ENCODE measurements at regions not wholly inside any gene's neighbourhood (a gene's known extent, or its start where the extent isn't known, plus 50 kb on each side); places are given as distances from the start of the nearest gene placed in this dataset.

DNA sequence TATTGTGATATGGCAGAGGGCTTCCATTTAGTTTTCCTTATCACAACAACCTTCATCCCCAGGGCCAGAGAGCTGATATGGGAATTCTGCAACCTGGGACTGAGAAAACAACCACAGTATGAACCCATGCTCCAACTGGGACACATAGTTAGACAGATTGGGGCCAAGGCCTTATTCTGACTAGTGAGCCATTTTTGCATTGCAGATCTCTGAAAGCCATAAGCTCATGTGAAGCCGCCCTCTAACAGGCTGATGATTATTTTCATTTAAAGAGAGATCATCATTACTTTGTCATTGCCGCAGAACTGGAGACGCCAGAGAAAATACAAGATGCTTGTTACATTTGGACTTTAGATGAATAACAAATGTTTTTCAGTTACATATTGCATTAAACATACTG, 791.7 kb upstream of the POM121L12 start:
- no peak for DNase-seq

DNA sequence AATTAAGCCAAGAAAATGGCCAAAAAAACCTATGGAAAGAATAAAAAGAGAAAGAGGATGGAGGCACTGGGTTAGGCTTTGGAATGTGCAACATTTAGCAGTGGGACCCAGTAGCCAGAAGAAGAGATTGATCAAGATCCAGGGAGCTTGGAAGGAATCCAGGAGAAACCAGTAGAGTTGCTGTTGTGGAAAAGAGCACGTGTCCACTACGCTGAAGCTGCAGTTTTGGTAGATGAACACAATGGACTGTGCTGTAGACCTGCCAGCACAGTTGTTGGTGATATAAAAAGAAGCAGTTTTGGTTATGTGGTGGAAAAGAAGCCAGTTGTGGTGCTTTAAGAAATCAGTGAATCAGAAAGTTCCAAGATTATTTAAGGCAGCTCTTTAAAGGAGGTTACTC, 802.2 kb upstream of the POM121L12 start:
- no peak for DNase-seq

DNA sequence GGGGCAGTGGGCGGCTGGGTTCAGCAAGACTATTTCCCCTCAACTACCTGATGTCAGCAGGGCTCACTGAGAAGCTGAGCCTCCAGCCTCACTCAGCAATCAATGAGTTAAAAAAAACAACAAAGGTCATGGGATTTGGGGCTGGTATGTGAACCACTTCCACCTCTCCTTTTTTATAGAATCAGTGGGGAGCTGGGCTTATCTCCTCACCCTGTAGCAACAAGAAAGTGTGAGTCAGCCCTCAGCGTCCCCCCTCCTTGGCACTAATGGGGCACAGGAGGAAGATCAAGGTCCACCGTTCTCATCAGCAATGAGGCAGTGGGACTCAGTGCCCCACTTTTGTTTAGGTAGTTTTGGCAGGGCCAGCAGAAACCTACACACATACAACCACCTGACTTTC, 823.5 kb upstream of the POM121L12 start:
- DNase-seq: no peak

DNA sequence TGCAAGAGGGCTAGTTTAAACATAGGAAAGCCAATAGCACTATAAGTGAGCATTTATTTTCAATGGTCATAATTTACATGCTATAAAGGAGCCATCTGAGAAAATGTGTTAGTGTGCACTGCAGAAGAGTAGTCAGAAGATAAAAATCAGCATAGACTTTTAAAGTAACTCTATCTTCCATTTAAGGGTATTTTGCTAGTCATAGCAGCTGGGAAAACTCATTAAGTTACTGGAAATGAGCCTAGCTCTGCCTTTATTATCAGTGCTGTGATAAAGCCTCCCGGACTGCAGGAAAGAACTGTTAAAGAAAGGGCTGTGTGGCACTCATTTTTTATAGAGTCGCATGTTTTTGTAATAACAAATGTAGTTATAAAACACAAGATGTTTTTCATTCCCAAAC, 825.8 kb upstream of the POM121L12 start:
- DNase-seq: no peak

DNA sequence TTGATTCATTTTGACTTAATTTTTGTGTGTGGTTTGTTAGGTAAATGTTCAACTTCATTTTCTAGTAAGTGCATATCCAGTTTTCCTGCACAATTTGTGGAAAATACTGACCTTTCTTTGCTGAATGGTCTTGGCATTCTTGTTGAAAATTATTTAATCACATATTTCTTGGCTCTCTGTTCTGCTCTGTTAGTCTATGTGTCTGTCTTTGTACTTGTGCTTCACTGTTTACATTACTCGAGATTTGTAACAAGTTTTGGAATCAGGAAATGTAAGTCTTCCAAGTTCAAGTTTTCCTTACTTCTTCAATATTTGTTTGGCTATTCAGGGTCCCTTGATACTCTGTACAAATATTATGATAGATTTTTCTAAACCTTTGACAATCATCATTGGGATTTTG, 838.2 kb upstream of the POM121L12 start:
- DNase-seq: no peak

DNA sequence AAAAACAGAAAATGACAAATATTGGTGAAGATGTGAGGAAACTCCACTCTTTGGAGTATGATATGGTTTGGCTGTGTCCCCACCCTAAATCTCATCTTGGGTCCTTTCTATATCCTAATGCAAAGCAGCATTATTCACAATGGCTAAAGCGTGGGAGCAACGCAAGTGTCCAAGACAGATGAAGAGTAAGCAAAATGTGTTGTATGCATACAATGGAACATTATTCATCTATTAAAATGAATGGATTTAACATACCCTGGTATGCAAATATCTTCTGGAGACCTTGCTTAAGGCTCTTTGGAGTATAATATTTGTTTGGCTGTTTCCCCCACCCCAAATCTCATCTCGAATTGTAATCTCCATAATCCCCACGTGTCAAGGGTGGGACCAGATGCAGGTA, 839.8 kb upstream of the POM121L12 start:
- no peak for DNase-seq

DNA sequence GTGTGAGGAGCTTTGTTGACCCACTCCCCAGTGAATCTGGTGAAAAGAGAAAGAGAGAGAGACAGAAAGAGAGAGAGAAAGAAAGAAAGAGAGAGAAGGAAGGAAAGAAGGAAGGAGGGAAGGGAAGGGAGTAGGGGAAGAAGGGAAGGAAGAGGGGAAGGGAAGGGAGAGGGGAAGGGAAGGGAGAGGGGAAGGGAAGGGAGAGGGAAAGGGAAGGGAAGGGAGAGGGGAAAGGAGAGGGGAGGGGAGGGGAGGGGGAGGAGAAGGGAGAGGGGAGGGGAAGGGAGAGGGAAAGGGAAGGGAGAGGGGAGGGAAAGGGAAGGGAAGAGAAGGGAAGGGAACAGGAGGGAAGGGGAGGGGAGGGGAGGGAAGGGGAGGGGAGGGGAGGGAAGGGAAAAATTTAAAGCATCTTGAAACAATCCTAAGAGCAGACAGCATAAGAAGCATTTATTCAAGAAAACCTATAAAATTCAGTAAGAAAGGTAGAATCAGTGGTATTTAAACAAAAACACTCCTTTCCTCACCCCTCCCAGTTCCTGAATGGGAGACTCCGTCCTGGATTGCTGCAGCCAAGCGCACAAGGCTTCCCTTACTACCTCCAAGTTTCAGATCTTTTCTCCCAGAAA, 846.2 kb upstream of the POM121L12 start:
- no peak for DNase-seq

DNA sequence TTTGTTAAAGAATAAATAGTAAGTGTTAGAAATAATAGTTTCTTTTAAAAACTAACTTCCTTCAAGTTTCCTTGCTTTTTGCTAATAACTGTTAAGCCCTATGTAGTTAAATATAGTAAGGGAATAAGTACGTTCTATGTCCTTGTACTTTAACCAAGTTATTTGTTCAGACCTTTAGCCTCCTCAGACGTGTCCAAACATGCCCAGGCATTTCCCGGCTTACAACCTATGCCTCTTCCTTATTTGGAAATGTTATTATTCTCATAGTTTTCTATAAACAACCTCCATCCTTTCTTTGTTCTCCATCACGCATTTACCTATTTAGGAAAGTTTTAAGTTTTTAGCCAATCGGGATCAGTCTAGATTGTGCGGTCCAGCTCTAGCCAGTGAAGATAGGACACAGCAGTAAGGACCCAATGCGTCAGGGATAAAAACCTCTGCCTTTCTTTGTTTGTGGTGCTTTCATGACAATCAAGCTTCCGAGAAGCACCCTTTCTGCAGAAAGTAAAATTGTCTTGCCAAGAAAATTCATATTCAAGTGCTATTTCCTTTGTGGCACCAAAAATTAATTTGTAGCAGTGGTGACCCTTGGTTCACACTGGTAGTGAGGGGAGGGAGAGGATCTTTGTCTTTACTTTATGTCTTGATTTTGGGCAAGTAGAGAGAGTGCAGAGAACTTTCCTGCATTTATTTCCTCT, 851.3 kb upstream of the POM121L12 start:
- no peak for DNase-seq

DNA sequence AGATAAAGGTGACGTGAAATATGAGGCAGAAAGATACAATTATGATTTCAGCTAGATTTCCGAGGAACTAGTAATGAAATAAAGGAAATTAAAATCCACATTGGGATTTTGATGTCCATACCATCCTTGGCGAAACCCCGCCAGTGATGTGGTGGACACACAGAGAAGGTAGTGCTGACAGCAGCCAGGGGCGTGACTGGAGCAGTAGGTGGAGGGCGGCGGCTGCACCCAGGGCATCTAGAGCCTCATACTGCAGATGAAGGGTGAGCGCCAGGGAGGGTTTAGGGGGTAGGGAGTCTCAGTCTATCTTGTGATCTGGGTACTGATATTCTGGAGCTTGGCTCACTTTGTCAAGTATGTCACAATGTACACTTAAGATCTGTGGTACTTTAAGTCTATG, 855.5 kb upstream of the POM121L12 start:
- DNase-seq: no peak

DNA sequence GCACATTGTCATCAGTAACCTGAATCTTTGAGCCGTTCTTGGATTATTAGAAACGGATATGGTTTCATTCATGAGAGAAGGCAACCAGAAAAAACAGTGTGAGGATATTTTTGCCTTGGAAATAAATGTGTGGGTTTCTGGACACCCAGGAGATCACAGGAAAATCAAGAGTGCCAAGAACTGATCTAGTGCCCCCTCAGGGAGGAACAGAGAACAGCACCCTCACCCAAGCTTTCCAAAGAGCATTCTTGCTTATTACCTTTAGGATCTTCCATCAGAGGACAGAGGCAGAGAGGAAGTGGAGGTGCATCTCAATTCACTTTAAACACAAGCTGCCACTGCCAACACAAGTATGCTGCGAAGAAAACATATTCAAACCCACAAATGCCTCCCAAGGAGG, 851.5 kb upstream of the COBL start:
- DNase-seq: no peak

DNA sequence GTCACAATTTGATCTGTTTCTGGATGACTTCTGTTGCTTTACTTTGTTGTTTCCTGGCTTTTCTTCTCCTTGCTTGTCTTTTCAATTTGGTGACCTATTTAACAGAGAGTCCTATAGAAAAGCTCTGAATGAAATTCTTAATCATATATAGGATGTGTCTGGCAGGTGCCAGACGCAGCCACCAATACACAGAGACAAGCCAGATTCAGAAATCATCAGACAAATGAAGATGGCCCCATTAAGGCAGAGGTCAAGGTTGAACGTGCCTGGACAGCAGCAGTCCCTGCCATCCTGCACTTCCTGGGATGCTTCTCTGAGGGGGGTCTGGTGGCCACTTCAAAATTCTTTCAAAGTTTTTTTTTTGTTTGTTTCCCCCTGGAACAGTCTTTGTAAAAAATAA, 846.7 kb upstream of the COBL start:
- DNase-seq: no peak

DNA sequence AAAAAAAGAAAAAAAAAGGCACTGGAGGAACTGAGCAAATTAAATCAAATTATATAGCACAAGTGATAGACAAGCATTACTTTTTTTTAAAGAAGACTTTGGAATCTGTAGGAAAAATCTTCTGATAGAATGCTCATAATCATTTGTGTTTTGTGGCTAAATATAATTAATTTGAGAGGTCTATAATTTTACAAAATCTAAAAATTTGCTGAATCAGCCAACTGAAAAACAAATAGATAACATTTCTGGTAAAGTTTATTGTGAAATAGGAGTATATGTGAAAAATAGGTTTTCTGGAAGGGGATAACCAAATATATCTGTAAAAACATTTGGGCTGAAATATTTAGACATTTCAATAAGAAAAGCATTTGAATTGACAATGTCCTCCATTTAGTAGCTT, 844.9 kb upstream of the COBL start:
- DNase-seq: no peak

DNA sequence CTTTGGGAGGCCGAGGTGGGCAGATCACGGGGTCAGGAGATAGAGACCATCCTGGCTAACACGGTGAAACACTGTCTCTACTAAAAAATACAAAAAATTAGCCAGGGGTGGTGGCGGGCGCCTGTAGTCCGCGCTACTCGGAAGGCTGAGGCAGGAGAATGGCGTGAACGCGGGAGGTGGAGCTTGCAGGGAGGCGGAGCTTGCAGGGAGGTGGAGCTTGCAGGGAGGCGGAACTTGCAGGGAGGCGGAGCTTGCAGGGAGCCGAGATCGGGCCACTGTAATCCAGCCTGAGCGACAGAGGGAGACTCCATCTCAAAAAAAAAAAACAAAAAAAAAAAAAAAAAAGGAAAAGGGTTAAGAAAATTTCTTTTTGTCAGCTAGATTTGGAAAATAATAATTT, 842.8 kb upstream of the COBL start:
- DNase-seq: peak in 1 of 2 donors; percentile 1

DNA sequence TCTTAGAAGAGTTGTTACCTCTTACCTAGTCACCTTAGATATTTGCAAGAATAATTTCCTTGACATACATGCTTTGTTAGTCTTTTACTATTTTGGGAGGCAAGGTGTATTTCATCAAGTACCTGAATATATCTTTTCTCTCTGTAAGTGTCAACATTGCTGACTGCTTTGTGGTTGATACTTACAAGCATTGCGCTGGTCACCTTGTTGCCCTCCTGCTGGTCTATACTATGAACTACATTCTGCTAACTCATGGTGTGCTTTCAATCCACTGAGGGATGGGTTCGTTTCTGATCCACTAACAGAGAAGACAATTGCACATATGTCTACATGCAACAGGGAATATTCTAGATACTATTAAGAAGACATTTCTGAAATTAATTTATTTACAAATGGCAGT, 837.8 kb upstream of the COBL start:
- no peak for DNase-seq

DNA sequence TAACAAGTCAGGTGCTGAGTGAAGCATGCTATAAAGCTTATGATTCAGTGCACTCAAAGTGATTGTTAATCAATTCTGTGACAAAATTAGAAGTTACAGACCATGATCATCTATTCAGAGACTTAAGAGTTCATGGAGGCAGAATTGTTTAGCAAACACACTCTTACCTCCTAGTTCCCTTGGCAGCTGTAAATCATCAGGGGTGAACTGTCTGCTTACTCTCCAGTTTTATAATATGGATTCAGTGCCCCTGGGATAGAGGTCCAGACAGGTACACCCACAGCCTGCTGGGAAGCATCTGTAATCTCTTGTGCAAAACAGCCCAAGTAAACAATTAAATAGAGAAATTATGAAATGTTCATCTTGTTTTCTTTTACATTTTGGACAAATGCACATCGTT, 835.0 kb upstream of the COBL start:
- no peak for DNase-seq

DNA sequence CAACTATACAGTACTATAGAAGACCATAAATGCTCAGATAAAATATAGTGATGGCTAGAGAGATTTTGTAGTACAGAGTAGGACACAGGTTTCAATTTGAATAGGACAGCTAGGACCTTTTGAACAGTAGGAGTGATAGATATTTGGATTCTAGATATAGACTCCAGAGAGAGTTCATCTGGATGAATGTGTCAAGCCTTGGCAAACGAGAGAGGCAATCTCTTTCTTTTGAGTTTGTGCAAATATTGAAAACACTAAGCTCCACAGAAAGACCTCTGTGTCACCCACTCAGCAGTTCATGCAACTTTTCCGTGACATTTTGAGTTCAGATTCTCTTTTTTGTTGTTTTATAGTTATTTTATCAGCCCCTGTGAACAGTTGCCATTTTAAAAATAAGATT, 834.3 kb upstream of the COBL start:
- no peak for DNase-seq

DNA sequence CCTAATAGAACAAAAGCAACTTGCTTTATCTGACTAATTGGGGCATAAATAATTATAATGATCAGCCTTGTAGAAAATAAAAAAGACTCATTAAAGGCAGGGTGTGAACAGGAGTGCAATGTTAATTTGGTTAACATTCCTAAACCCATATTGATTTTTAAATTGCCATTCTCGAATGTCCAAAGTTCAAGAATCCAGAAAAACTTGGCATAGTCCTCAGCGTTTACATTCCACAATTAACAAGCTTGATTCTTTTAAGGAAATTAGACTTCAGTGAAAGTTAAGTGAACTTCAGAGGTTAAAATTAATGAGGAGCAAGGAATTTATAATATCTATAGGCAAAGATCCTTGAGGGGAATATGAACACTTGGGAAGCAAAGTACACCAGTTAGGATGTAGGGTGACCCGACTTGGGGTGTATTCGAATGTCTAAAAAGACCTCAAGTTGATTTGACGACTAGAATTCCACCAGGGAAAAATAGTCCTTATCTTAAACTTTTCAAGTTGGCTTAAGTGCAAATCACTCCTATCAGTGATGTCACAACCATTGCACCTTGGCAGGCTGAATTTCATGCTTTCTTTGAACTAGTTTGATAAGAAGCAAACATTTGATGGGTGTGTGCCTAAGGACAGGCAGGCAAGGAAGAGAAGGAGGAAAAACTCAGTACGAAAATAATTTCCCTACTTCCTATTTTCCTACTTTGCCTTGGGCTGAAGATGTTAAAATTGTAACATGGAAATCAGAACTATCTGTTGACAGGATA, 830.4 kb upstream of the COBL start:
- no peak for DNase-seq

DNA sequence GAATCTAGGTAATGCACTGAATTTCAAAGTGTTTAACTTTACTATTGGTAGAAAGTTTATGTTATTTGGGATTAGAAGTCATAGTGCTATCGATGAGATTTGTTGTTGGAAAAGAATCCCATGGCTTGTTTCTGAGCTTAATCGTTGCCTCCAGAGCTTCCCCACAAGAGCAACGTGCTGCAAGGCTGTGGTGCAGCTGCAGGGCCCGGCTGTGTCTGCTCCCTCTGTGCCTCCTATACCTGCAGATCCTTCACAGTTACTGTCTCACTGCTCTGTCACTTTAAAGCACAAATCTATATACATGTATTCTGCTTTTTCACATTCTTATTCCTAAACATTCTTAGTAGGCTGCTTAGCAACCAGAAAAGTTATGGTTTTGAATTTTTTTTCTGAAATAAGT, 826.6 kb upstream of the COBL start:
- DNase-seq: no peak

DNA sequence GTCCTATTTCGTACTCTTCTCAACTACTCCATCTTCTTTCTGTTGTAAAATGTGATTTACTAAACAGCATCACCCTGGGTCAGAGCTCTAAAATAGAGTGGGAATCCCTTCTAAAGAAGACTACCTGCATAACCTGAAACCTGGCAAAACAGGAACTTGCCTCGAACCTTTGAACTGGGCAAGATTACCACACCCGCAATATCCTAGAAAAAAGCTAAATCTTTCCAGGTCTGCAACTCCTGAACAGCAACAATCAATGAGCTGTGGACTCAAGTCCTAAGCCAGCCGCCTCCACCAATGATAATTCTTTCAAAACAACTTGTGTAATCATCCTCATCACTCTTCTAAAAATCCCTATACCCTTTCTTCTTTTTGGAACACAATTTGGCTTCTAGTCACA, 824.2 kb upstream of the COBL start:
- no peak for DNase-seq

DNA sequence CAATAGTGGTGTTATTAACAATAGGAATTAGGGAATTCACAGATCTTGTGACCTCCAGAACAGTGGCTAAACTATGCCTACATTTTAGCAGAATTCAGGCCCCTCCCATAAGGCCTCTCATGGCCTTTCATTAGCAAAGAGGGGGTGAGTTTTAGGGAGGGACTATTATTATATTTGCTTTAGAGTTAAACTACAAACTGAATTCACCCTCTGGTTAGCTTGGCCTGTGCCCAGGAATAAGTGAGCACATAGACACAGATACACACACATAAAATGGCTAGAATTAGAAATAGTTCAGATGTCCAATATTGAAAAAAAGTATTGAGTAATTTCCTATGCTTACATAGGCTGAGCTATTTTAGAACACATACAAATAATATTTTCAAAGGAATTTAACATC, 818.8 kb upstream of the COBL start:
- no peak for DNase-seq

DNA sequence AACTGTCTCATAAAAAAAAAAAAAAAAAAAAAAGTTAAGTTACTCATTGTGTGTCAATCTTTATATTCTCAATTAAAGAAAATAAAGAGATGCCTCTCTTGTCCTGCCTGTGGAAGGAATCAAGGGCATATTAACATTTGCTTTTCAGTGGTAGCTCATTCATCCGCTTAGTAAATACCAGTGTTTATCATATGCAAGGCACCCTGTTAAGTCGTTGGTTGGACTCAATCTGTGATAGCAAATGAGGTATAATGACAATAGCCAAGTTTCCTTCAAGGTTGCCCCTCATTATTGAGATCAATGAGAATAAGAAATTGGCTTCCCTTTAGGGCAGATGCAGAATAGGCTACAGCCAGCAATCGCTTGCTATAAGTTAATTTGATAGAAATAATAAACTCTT, 812.7 kb upstream of the COBL start:
- DNase-seq: no peak

DNA sequence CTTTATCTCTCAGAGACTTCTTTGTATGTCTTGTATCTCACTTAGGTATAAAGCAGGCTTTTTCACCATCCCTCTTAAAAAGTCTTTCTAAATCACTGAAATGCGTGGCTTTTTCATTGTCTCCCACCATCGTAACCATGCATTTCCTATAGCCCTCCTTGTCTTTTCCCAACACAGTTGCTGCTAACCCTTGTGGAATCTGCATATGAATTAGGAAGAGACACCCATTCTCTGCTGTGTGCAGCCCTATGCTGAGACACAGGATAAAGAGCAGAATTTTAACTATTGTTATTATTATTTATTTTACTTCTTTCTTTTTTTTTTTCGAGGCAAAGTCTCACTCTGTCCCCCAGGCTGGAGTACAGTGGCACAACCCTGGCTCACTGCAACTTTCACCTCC, 804.3 kb upstream of the COBL start:
- DNase-seq: no peak

DNA sequence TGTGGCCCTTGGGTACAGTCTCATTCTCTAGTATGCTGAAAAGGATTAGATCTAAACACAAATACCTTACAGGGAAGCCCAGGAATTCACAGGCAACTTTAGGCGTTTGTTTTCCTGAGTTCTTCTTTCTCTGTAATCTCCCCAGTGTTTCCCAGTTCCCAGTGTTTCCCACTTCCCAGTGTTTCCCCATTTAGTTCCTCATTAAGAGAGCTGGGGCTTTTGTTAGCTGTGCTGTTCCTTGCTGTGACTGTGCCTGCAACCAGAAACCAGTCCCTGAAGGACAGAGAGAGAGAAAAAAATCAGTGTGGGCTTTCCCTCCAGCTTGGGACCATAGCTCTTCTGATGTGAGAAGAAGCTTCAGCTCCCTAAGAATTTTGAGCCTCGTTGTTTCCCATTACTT, 802.9 kb upstream of the COBL start:
- no peak for DNase-seq

DNA sequence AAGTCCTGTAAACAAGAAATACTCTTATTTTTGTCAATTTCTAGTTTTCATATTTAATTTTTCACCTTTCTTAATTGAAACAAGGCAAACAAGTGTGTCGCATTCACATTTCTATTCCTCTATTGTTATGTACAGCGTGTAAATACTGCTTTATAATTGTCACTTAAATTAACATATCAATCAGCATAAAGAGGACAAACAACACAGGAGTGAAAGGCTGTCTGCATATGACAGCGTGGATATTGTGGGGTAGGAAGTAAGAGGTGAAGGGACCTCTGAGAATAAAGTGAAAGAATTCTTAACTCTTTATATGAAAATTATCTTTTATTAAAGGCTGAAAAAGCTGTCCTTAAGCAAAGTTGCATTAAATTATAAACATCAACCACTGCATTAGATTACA, 797.9 kb upstream of the COBL start:
- DNase-seq: no peak

DNA sequence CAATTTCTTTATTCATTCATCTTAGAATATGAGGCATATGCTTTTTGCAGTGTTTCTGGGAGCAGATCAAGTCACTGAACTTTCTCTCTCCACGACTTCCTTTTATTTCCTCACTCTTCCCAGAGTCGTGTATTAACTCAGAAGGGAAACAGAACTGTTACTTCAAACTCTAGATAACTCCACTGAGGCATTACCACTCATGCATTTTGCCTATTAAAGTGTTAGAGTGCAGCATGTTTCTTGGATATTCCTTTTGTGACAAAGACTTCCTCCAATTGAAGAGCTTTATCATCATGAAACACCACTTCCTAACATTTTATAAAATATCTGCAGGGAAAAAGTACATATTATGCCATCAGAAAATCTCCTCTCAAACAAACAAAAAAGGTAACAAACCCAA, 797.4 kb upstream of the COBL start:
- no peak for DNase-seq

Data from stimulated activated CD4-positive, alpha-beta T cell treated with anti-CD3 and anti-CD28 coated beads, Interleukin-2, amount 100 ng/mL, for 24 hours (primary cell).